Mesenchymal stem cell (in vitro differentiated cells and primary cell): ENCODE measurements at regions not wholly inside any gene's neighbourhood (a gene's known extent, or its start where the extent isn't known, plus 50 kb on each side); places are given as distances from the start of the nearest gene placed in this dataset.
A peak's percentile ranks its signal among the peaks of the same experiment; 100 is the strongest.

ENCODE experiments used
- DNase-seq: peaks from one replicate; pipeline ENCODE4 v3.0.0-alpha.2; 2013
- H2AFZ ChIP-seq: one replicate; pipeline ENCODE4 v1.6.1; 2013; ENCODE audit warnings: low read depth, mild to moderate bottlenecking, control low read depth, inconsistent platforms, low read length, moderate library complexity
- H2AK5ac ChIP-seq: 2 replicates; pipeline ENCODE4 v1.6.1; 2013; ENCODE audit warnings: low read length, moderate library complexity, mild to moderate bottlenecking, inconsistent platforms; ENCODE audit not compliant: severe bottlenecking
- H2BK120ac ChIP-seq: one replicate; pipeline ENCODE4 v1.6.1; 2013; ENCODE audit warnings: low read depth, mild to moderate bottlenecking, inconsistent platforms, low read length, moderate library complexity
- H2BK12ac ChIP-seq, 2 experiments: one replicate each; pipeline ENCODE4 v1.6.1; 2013; ENCODE audit warnings: inconsistent platforms in 2 of 2, low read length in 2 of 2, mild to moderate bottlenecking in 2 of 2, moderate library complexity in 2 of 2, control low read depth in 1 of 2
- H2BK15ac ChIP-seq: one replicate; pipeline ENCODE4 v1.6.1; 2013; ENCODE audit warnings: mild to moderate bottlenecking, low read depth, inconsistent platforms; ENCODE audit not compliant: poor library complexity, severe bottlenecking
- H2BK5ac ChIP-seq: 2 replicates; pipeline ENCODE4 v1.6.1; 2013; ENCODE audit warnings: low read depth, mild to moderate bottlenecking, low read length, control low read depth, inconsistent platforms; ENCODE audit not compliant: poor library complexity, severe bottlenecking
- H3K14ac ChIP-seq, 2 experiments: one replicate each; pipeline ENCODE4 v1.6.1; 2013; ENCODE audit warnings: inconsistent platforms in 2 of 2, low read length in 2 of 2, control low read depth in 1 of 2, mild to moderate bottlenecking in 1 of 2, moderate library complexity in 1 of 2
- H3K18ac ChIP-seq, 2 experiments: one replicate each; pipeline ENCODE4 v1.6.1; 2013; ENCODE audit warnings: inconsistent platforms in 2 of 2, low read length in 2 of 2, control low read depth in 1 of 2, low read depth in 1 of 2, mild to moderate bottlenecking in 1 of 2
- H3K23ac ChIP-seq, 2 experiments: one replicate each; pipeline ENCODE4 v1.6.1; 2013; ENCODE audit warnings: inconsistent platforms in 2 of 2, low read length in 2 of 2, mild to moderate bottlenecking in 2 of 2, moderate library complexity in 2 of 2, control low read depth in 1 of 2
- H3K27ac ChIP-seq: 2 replicates; pipeline ENCODE4 v1.5.1; 2013; ENCODE audit warnings: mild to moderate bottlenecking, moderate library complexity, low read length, control low read depth, inconsistent platforms; ENCODE audit not compliant: poor library complexity, severe bottlenecking
- H3K27me3 ChIP-seq, 2 experiments: 2 replicates each; pipeline versions ENCODE4 v1.6.1 to v1.7.0; 2013; ENCODE audit warnings: low read length in 2 of 2, mild to moderate bottlenecking in 2 of 2, moderate library complexity in 2 of 2, control low read depth in 1 of 2, inconsistent platforms in 1 of 2; ENCODE audit not compliant: control insufficient read depth in 1 of 2, insufficient read depth in 1 of 2
- H3K36me3 ChIP-seq, 2 experiments: 2 replicates each; pipeline versions ENCODE4 v1.6.1 to v1.7.0; 2013; ENCODE audit warnings: low read length in 2 of 2, control low read depth in 1 of 2, inconsistent platforms in 1 of 2, low read depth in 1 of 2, mild to moderate bottlenecking in 1 of 2; ENCODE audit not compliant: insufficient read depth in 2 of 2, control insufficient read depth in 1 of 2
- H3K4ac ChIP-seq, 2 experiments: one replicate each; pipeline ENCODE4 v1.6.1; 2013; ENCODE audit warnings: inconsistent platforms in 2 of 2, low read length in 2 of 2, mild to moderate bottlenecking in 2 of 2, moderate library complexity in 2 of 2, control low read depth in 1 of 2, low read depth in 1 of 2
- H3K4me1 ChIP-seq: 2 replicates; pipeline ENCODE4 v1.6.1; 2013; ENCODE audit warnings: low read depth, low read length, control low read depth; ENCODE audit not compliant: control insufficient read depth, insufficient read depth
- H3K4me2 ChIP-seq: 2 replicates; pipeline ENCODE4 v1.6.1; 2013; ENCODE audit warnings: low read length, mild to moderate bottlenecking, inconsistent platforms; ENCODE audit not compliant: poor library complexity, severe bottlenecking
- H3K4me3 ChIP-seq, 2 experiments: 2 replicates each; pipeline versions ENCODE4 v1.5.1 to v1.7.0; 2013; ENCODE audit warnings: low read length in 2 of 2, mild to moderate bottlenecking in 2 of 2, control low read depth in 1 of 2, low read depth in 1 of 2; ENCODE audit not compliant: insufficient read depth in 1 of 2
- H3K79me1 ChIP-seq: replicated peaks from 2 replicates; pipeline ENCODE4 v1.6.1; 2013; ENCODE audit warnings: mild to moderate bottlenecking, control low read depth, low read length, inconsistent platforms; ENCODE audit not compliant: poor library complexity, severe bottlenecking
- H3K9ac ChIP-seq: 2 replicates; pipeline ENCODE4 v1.7.0; 2013; ENCODE audit warnings: mild to moderate bottlenecking, low read length, moderate library complexity
- H3K9me3 ChIP-seq: 2 replicates; pipeline ENCODE4 v1.7.0; 2013; ENCODE audit warnings: mild to moderate bottlenecking, low read length; ENCODE audit not compliant: control insufficient read depth
- H4K8ac ChIP-seq: one replicate; pipeline ENCODE4 v1.6.1; 2013; ENCODE audit warnings: inconsistent platforms, mild to moderate bottlenecking, low read length, moderate library complexity
- H4K91ac ChIP-seq: one replicate; pipeline ENCODE4 v1.6.1; 2013; ENCODE audit warnings: mild to moderate bottlenecking, low read length, inconsistent platforms
- WGBS: methylation state at CpG from one replicate; pipeline ENCODE4 v1.1.7; 2013; ENCODE audit warnings: mixed read lengths; 5-methylcytosine and 5-hydroxymethylcytosine counted together

DNA sequence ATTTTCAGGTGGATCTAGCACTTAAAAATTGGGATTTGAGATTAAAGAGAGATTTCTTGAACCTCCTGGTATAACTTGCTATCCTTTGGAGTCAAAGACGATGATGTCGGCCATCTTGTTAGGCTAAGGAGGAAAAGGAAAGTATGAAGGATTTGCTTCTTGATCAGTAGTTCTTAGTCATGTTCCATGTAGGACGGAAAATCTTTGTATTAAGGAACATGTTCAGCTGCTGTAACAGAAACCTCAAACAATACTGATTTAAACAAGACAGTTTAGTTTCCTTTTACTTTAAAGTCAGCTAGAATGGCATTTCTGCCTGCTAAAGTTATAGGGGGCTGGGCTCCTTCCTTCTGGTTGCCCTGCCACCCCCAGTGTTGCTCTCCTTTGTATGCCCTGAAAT, 56.4 kb upstream of the MGAT5 start:
- Histone ChIP-seq H2AK5ac (no peak overlapping the region), H2BK12ac (no peak overlapping the region), H2BK15ac (no peak overlapping the region), H4K8ac (no peak overlapping the region), H3K9ac (no peak overlapping the region), H4K91ac (no peak overlapping the region), H3K4me2 (no peak overlapping the region), H3K36me3 (no peaks in the 10 kb centered on the region), H3K14ac (no peak overlapping the region), H3K79me1 (peaks cover 36% of the 10 kb centered on the region), H2BK5ac (no peak overlapping the region), H3K27ac (no peak overlapping the region), H3K4me3 (no peak overlapping the region), H3K18ac (no peak overlapping the region), H3K9me3 (no peaks in the 10 kb centered on the region), H3K4me1 (peaks cover 3% of the 10 kb centered on the region), H3K27me3 (no peaks in the 10 kb centered on the region), H3K23ac (no peak overlapping the region), H3K4ac (no peak overlapping the region), H2BK120ac (no peak overlapping the region), H2AFZ (no peak overlapping the region)
- WGBS, result 92% methylated on average over 2 of the region's 3 CpGs
- DNase-seq, result no peak

DNA sequence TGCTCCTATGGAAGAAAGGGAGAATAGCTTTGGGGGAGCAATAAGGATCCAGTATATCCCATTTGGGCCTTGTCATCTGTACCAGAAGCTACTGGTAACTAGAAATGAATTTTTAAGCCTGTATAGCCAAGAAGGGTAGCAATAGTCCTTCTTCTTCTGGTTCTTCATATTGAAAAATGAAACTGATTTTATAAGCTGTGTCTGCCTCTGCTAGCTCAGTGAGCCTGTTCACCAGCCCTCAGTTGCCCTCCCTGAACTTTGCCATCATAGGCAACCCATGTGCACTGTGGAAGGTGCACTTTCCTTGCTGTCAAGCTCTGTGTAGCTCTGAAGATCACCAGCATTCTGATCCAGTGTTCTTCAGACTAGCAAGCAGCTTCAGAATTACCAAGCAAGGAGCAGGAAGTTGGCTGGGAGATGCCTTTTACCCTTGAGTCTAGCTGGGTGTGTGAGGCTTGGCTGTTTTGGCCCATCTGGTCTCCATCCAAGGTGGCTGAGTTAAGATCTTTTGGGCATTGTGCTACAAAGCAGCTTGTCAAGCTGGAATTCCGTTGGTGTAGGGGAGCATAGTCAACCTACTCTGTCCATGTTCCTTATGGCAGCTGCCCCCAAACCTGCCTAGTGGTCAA, 55.8 kb upstream of the MGAT5 start:
- Histone ChIP-seq H3K23ac (no peak overlapping the region), H2AFZ (no peak overlapping the region), H3K79me1 (peaks cover 38% of the 10 kb centered on the region), H3K27ac (no peak overlapping the region), H3K27me3 (no peaks in the 10 kb centered on the region), H2BK12ac (peak overlapping the region in 1 of 2 experiments; percentile 45), H3K4me3 (no peak overlapping the region), H3K9ac (no peak overlapping the region), H4K91ac (no peak overlapping the region), H3K14ac (peak overlapping the region in 1 of 2 experiments; percentile 63), H3K4me2 (no peak overlapping the region), H3K4ac (no peak overlapping the region), H2BK5ac (no peak overlapping the region), H2BK15ac (no peak overlapping the region), H2AK5ac (no peak overlapping the region), H4K8ac (no peak overlapping the region), H3K18ac (no peak overlapping the region), H3K36me3 (no peaks in the 10 kb centered on the region), H3K4me1 (peaks cover 3% of the 10 kb centered on the region), H3K9me3 (no peaks in the 10 kb centered on the region), H2BK120ac (no peak overlapping the region)
- WGBS, result 100% methylated on average over 1 of the region's 1 CpG
- no peak for DNase-seq

DNA sequence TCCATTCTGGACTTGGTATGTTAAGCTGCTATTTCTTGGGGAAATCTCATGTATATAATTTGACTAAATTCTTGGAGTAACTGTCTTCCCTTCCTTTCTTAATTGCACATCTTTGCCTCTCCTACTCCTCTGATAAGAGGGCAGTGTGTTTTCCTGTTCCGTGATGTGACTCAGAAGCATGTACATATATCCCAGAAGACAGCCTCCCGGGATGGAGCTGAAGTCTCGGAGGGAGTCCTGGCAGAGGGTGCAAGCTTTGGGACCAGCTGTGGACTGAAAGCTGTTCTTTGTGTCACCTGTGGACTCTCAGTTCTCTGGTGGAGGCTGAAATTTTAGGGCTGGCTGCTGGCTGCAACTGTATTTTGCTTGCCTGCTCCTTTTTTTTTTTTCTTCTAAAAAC, 54.7 kb upstream of the MGAT5 start:
- peak overlapping the region in 1 of 2 experiments; percentile 56 for H3K18ac ChIP-seq
- 57% methylated on average over 3 of the region's 3 CpGs for WGBS
- no peak for DNase-seq

GRCh38 chr2:134200036-134200618, 53.7 kb upstream of the MGAT5 start:
- no peaks in the 10 kb centered on the region for H3K36me3 ChIP-seq
- H3K18ac ChIP-seq, result no peak overlapping the region
- H2BK15ac ChIP-seq, result no peak overlapping the region
- H3K9me3 ChIP-seq, result no peaks in the 10 kb centered on the region
- WGBS, result 100% methylated on average over 2 of the region's 4 CpGs
- H3K27me3 ChIP-seq, result no peaks in the 10 kb centered on the region
- no peak overlapping the region for H2BK5ac ChIP-seq
- no peak for DNase-seq
- no peak overlapping the region for H2AK5ac ChIP-seq
- no peak overlapping the region for H3K23ac ChIP-seq
- H3K9ac ChIP-seq, result no peak overlapping the region
- no peak overlapping the region for H2AFZ ChIP-seq
- H3K4ac ChIP-seq, result no peak overlapping the region
- H4K8ac ChIP-seq, result no peak overlapping the region
- no peak overlapping the region for H4K91ac ChIP-seq
- H3K14ac ChIP-seq, result no peak overlapping the region
- H3K79me1 ChIP-seq, result peaks cover 40% of the 10 kb centered on the region
- H3K27ac ChIP-seq, result no peak overlapping the region
- no peak overlapping the region for H3K4me3 ChIP-seq
- H2BK120ac ChIP-seq, result no peak overlapping the region
- H3K4me2 ChIP-seq, result no peak overlapping the region
- no peaks in the 10 kb centered on the region for H3K4me1 ChIP-seq
- no peak overlapping the region for H2BK12ac ChIP-seq

More for the DNA sequence above, 54.7 kb upstream of the MGAT5 start:
- Histone ChIP-seq H2AFZ (no peak overlapping the region), H3K4ac (no peak overlapping the region), H3K4me3 (no peak overlapping the region), H3K9ac (no peak overlapping the region), H3K14ac (no peak overlapping the region), H2BK12ac (no peak overlapping the region), H2AK5ac (no peak overlapping the region), H3K4me2 (no peak overlapping the region), H2BK120ac (no peak overlapping the region), H3K27ac (no peak overlapping the region), H4K91ac (no peak overlapping the region), H4K8ac (no peak overlapping the region), H3K79me1 (peaks cover 34% of the 10 kb centered on the region), H3K36me3 (no peaks in the 10 kb centered on the region), H3K4me1 (no peaks in the 10 kb centered on the region), H3K9me3 (no peaks in the 10 kb centered on the region), H3K27me3 (no peaks in the 10 kb centered on the region), H2BK5ac (no peak overlapping the region), H2BK15ac (no peak overlapping the region), H3K23ac (no peak overlapping the region)
